ENCODE measurements at regions not wholly inside any gene's neighbourhood (a gene's known extent, or its start where the extent isn't known, plus 50 kb on each side); places are given as distances from the start of the nearest gene placed in this dataset.

DNA sequence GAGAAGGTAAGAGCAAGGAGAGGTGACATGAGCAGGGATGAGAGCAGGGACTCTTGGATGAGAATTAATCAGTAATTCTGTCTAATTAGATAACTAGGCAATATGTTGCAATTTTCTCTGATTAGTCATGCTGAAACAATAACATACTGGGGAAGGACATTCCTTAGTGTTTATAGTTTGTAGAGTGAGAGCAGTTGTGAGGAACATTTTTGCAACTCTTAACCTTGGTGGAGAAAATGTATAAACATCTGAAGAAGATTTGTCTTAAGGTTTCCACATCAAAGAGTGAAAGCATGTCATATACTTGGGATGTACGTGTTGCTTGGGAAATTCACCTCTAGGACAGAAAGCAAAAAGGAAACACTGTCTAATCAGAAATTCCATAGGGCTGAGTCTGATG is 955.4 kb upstream of the FANCL start:
- DNase-seq (ENCODE audit: low read depth), result no peak
- no peak overlapping the region for H3K4me3 ChIP-seq (ENCODE audit: low read depth, low read length)
- TF ChIP-seq, protein P1, sequence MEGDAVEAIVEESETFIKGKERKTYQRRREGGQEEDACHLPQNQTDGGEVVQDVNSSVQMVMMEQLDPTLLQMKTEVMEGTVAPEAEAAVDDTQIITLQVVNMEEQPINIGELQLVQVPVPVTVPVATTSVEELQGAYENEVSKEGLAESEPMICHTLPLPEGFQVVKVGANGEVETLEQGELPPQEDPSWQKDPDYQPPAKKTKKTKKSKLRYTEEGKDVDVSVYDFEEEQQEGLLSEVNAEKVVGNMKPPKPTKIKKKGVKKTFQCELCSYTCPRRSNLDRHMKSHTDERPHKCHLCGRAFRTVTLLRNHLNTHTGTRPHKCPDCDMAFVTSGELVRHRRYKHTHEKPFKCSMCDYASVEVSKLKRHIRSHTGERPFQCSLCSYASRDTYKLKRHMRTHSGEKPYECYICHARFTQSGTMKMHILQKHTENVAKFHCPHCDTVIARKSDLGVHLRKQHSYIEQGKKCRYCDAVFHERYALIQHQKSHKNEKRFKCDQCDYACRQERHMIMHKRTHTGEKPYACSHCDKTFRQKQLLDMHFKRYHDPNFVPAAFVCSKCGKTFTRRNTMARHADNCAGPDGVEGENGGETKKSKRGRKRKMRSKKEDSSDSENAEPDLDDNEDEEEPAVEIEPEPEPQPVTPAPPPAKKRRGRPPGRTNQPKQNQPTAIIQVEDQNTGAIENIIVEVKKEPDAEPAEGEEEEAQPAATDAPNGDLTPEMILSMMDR (IDR thresholded peaks at IDR 0.05; ENCODE audit: insufficient read depth, low read length), result no peak

- no peak for DNase-seq (ENCODE audit: low read depth)
- H3K4me3 ChIP-seq (ENCODE audit: low read depth, low read length), result no peak overlapping the region
- TF ChIP-seq, protein P1 (IDR thresholded peaks at IDR 0.05; ENCODE audit: insufficient read depth, low read length), result no peak
Observed at GRCh38 chr2:59195851-59196250, 954.7 kb upstream of the FANCL start.

GRCh38 chr2:59191781-59192180 is 950.7 kb upstream of the FANCL start:
- no peak overlapping the region for H3K4me3 ChIP-seq (ENCODE audit: low read depth, low read length)
- TF ChIP-seq, protein P1 (IDR thresholded peaks at IDR 0.05; ENCODE audit: insufficient read depth, low read length), result no peak
- DNase-seq (ENCODE audit: low read depth), result no peak

DNA sequence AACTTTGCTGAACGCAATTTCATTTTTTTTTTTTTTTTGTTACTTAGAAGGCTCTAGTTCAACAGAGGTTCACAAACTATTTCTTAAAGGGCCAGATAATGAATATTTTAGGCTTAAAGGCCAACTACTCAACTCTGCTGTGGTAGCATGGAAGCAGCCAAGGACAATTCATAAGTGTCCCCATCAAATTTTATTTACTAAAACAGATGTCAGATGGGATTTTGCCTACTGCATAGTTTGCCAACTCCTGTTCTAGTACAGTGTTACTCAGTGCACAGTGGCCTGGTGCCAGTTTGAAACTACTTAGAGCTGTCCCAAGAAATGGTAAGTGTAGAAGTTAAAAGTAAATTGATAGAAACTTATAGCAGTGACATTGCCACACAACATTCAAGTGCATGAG is 949.4 kb upstream of the FANCL start:
- TF ChIP-seq, protein P1 (IDR thresholded peaks at IDR 0.05; ENCODE audit: insufficient read depth, low read length), result no peak
- DNase-seq (ENCODE audit: low read depth), result no peak
- no peak overlapping the region for H3K4me3 ChIP-seq (ENCODE audit: low read depth, low read length)

DNA sequence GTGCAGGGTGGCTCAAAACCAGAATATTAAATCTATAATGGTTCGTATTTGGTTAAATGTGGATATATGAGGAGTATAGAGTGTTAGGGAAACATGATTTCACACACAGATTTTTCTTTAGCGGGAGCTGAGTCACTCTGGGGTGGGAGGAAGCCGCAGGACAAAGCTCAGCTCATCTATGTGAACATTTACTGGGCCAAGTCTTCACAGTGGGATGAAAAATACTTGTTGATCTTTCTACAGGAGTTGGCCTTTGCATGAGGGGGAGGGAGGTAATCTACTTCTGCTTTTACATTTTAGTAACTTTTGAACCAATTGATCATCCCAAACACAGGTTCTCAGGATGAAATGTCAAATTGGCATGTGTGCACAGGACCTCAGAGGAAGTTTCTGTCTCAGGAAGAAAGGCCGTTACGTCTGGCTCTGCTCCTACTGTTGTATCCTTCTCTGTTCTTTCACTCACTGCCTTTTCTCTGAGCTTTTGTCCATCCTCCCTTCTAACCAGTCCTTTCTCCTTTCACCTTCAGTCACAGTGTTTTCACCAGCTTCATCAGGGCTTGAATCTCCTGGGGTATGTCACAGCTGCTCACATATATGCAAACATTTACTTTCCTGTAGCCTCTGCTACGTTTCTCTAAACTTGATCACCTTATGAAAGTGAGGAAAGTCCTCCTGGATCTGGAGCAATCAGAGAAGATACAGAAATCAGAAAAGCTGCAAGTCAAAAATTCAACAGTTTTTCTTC is 943.3 kb upstream of the FANCL start:
- no peak for DNase-seq (ENCODE audit: low read depth)
- TF ChIP-seq, protein P1 (IDR thresholded peaks at IDR 0.05; ENCODE audit: insufficient read depth, low read length), result no peak

GRCh38 chr2:59183070-59183469 is 941.9 kb upstream of the FANCL start:
- TF ChIP-seq, protein P1 (IDR thresholded peaks at IDR 0.05; ENCODE audit: insufficient read depth, low read length), result no peak
- no peak overlapping the region for H3K4me3 ChIP-seq (ENCODE audit: low read depth, low read length)
- no peak for DNase-seq (ENCODE audit: low read depth)

More for the DNA sequence above, 943.3 kb upstream of the FANCL start:
- H3K4me3 ChIP-seq (ENCODE audit: low read depth, low read length), result no peak overlapping the region

DNA sequence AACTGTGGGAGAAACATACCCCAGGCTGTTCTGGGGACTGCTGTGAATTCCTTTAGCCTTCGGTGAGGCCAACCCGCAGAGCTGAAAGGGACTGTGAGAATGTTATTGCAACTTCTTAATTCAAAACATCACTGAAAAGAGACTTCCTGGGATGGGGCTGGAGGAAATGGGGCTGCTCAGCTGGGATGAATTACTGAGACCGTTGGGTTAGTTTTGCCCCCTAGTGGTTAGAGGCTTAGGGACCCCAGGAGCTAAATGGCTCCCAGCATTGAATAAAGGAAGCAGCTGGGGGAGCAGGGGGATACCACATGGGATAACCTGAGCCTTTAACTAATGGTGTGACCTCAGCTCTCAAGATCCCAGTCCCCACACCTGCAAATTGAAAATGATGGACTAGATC is 941.1 kb upstream of the FANCL start:
- H3K4me3 ChIP-seq (ENCODE audit: low read depth, low read length), result no peak overlapping the region
- TF ChIP-seq, protein P1 (IDR thresholded peaks at IDR 0.05; ENCODE audit: insufficient read depth, low read length), result no peak
- no peak for DNase-seq (ENCODE audit: low read depth)

Measured in fibroblast of the aortic adventitia (primary cell).